ENCODE measurements at regions not wholly inside any gene's neighbourhood (a gene's known extent, or its start where the extent isn't known, plus 50 kb on each side); places are given as distances from the start of the nearest gene placed in this dataset.

DNA sequence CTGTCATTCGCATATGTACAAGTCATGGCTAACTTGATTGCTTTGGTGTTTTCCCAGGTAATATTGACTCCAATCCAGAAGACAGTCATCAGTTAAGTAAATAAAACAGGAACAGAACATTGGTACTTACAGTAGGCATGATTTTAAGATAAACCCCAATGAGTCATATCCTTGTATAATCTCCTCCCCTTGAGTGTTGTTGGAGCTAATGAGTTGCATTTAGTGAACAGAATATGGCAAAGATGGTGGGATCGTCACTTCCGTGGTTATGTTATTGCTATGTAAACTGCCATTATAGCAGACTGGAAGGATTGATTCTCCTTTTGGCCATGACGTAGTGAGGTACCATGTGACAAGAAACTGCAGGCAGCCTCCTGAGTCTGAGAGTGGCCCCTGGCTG is 102.2 kb downstream of the TMX1 start:
- no peak for DNase-seq
- H3K36me3 ChIP-seq = no peaks in the 10 kb centered on the region
- H3K27me3 ChIP-seq (ENCODE audit: low read depth) = no peaks in the 10 kb centered on the region
- H3K4me3 ChIP-seq = no peak overlapping the region
- peaks cover 6% of the 10 kb centered on the region for H3K9me3 ChIP-seq (replicated peaks)
- TF ChIP-seq, protein P1, sequence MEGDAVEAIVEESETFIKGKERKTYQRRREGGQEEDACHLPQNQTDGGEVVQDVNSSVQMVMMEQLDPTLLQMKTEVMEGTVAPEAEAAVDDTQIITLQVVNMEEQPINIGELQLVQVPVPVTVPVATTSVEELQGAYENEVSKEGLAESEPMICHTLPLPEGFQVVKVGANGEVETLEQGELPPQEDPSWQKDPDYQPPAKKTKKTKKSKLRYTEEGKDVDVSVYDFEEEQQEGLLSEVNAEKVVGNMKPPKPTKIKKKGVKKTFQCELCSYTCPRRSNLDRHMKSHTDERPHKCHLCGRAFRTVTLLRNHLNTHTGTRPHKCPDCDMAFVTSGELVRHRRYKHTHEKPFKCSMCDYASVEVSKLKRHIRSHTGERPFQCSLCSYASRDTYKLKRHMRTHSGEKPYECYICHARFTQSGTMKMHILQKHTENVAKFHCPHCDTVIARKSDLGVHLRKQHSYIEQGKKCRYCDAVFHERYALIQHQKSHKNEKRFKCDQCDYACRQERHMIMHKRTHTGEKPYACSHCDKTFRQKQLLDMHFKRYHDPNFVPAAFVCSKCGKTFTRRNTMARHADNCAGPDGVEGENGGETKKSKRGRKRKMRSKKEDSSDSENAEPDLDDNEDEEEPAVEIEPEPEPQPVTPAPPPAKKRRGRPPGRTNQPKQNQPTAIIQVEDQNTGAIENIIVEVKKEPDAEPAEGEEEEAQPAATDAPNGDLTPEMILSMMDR (IDR thresholded peaks at IDR 0.05; ENCODE audit: borderline replicate concordance) = no peak
- no peaks in the 10 kb centered on the region for H3K4me1 ChIP-seq
- intact Hi-C loops (cut with micrococcal nuclease) = no loop called here
- H3K27ac ChIP-seq (replicated peaks) = no peak overlapping the region

DNA sequence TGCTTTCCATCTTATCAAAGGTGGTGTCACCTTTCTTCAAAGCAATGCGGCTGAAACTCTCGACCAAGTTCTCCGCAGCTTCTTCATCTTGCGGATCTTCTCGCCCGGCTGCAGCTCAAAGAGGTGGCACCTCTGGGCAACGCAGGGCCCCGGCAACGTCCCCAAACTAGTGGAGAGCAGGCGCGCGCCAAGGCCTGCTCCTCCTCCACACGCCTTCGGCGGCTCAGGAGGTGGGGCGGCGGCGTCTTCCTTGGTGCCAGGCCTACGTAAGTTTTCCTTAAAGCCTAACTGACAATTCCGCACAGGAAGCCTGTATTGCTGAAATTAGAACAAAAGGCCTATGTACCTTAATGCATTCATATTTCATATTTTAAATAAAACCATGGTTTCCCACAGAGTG is 112.0 kb downstream of the TMX1 start:
- H3K4me1 ChIP-seq = no peaks in the 10 kb centered on the region
- no peak overlapping the region for H3K4me3 ChIP-seq
- no peak overlapping the region for H3K27ac ChIP-seq (replicated peaks)
- intact Hi-C loops (cut with micrococcal nuclease) = no loop called here
- DNase-seq = no peak
- no peaks in the 10 kb centered on the region for H3K36me3 ChIP-seq
- H3K9me3 ChIP-seq (replicated peaks) = peaks cover 2% of the 10 kb centered on the region
- TF ChIP-seq, protein P1 (IDR thresholded peaks at IDR 0.05; ENCODE audit: borderline replicate concordance) = no peak
- no peaks in the 10 kb centered on the region for H3K27me3 ChIP-seq (ENCODE audit: low read depth)

DNA sequence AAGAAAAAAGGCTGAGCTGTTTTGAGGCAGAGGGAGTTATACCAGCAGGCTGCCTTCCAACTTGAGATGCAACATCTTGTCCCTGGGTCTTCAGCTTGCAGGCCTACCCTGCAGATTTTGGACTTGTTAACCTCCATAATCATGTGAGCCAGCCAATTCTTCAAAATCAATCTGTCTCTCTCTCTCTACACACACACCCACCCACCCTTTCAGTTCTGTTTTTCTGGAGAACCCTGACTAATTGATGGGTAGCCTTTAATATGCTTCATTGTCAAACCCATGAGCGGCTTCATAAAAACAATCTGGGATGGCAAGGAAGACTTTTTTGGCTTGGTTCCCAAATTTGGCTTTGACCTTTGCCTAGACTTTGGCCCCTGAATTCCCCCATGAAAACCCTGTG is 113.9 kb downstream of the TMX1 start:
- Histone ChIP-seq H3K27ac (replicated peaks) (no peak overlapping the region), H3K27me3 (ENCODE audit: low read depth) (no peaks in the 10 kb centered on the region), H3K36me3 (no peaks in the 10 kb centered on the region), H3K4me1 (no peaks in the 10 kb centered on the region), H3K4me3 (no peak overlapping the region), H3K9me3 (replicated peaks) (no peaks in the 10 kb centered on the region)
- TF ChIP-seq, protein P1 (IDR thresholded peaks at IDR 0.05; ENCODE audit: borderline replicate concordance) = no peak
- intact Hi-C loops (cut with micrococcal nuclease) = no loop called here
- DNase-seq = no peak

DNA sequence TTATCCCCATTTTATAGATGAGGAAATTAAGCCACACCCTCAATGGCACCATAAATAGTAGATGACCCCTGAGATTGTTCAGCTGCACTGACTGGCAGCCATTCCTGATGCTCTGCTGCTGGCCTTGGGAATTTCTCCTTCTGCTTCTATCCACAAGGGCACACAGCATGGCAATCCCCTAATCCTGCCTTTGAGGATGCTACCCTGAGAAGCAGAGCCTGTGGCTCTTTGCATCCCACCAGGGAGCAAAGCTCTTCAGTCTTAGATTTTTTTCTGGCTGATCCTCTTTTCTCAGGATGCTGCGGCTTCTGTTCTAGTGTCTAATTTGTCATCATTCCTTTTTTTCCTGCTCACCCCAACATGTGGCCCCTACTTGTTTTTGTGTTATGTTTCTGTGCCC is 114.8 kb downstream of the TMX1 start:
- intact Hi-C loops (cut with micrococcal nuclease) = no loop called here
- no peaks in the 10 kb centered on the region for H3K4me1 ChIP-seq
- H3K27ac ChIP-seq (replicated peaks) = no peak overlapping the region
- TF ChIP-seq, protein P1 (IDR thresholded peaks at IDR 0.05; ENCODE audit: borderline replicate concordance) = no peak
- DNase-seq = no peak
- no peak overlapping the region for H3K4me3 ChIP-seq
- H3K27me3 ChIP-seq (ENCODE audit: low read depth) = no peaks in the 10 kb centered on the region
- H3K9me3 ChIP-seq (replicated peaks) = no peaks in the 10 kb centered on the region
- H3K36me3 ChIP-seq = no peaks in the 10 kb centered on the region

DNA sequence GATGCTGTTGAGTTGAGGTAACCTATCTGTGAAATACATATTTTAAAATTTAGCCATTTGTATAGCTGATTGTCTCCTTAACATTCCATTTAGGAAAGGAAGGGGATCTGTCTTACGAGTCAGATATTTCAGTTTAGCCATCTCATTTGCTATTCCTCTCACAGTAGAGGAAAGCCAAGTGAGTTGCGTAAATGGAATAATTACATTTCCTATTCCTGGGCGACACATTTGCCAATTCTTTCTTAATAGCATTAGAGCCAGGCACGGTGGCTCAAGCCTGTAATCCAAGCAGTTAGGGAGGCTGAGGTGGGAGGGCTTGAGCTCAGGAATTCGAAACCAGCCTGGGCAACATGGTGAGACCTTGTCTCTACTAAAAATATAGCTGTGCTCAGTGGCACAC is 116.3 kb downstream of the TMX1 start:
- TF ChIP-seq, protein P1 (IDR thresholded peaks at IDR 0.05; ENCODE audit: borderline replicate concordance) = no peak
- Histone ChIP-seq H3K27ac (replicated peaks) (no peak overlapping the region), H3K27me3 (ENCODE audit: low read depth) (no peaks in the 10 kb centered on the region), H3K4me3 (no peak overlapping the region), H3K4me1 (peaks cover 12% of the 10 kb centered on the region), H3K36me3 (no peaks in the 10 kb centered on the region), H3K9me3 (replicated peaks) (no peaks in the 10 kb centered on the region)
- intact Hi-C loops (cut with micrococcal nuclease) = no loop called here
- no peak for DNase-seq

DNA sequence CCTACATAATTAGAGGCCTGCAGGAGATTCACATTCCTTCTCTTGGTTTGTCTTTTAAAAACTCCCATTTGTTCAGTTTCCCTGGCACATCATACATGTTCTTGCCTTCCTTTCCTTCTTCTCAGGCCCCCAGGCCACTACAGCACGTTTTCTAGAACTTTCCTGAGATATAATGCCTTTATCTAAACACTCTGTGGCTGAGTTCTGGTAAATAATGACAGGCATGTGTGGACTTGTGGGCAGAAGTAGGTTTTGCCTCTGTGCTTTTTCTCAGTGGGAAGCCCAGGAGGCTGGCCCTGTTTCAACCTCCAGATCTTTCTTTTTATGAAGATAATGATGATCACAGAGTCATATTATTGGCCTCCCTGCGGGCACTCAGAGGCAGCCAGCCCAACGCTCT is 117.2 kb downstream of the TMX1 start:
- Histone ChIP-seq H3K9me3 (replicated peaks) (no peaks in the 10 kb centered on the region), H3K4me3 (no peak overlapping the region), H3K27ac (replicated peaks) (no peak overlapping the region), H3K27me3 (ENCODE audit: low read depth) (no peaks in the 10 kb centered on the region), H3K4me1 (peaks cover 12% of the 10 kb centered on the region), H3K36me3 (no peaks in the 10 kb centered on the region)
- TF ChIP-seq, protein P1 (IDR thresholded peaks at IDR 0.05; ENCODE audit: borderline replicate concordance) = no peak
- no peak for DNase-seq
- intact Hi-C loops (cut with micrococcal nuclease) = no loop called here

Measured in left ventricle myocardium inferior (tissue), 1 donor.